DOHH2 (cell line): ENCODE measurements at regions not wholly inside any gene's neighbourhood (a gene's known extent, or its start where the extent isn't known, plus 50 kb on each side); places are given as distances from the start of the nearest gene placed in this dataset.

ENCODE experiments used
- H3F3A ChIP-seq: fragments of 200-600 bp; sonication (generic), shearing (Covaris generic); 2 replicates; pipeline ENCODE4 v1.6.0; 2016; ENCODE audit warnings: antibody characterized with exemption, mild to moderate bottlenecking; ENCODE audit not compliant: control insufficient read depth, insufficient read depth
- H3K27ac ChIP-seq: fragments of 200-600 bp; sonication (generic); 2 replicates; pipeline ENCODE4 v1.5.1; 2014; ENCODE audit warnings: low read depth, mild to moderate bottlenecking, low read length, moderate library complexity
- H3K27me3 ChIP-seq: fragments of 200-600 bp; sonication (generic); 2 replicates; pipeline ENCODE4 v1.6.1; 2014; ENCODE audit warnings: mild to moderate bottlenecking, low read length, mixed read lengths; ENCODE audit not compliant: control insufficient read depth
- H3K36me3 ChIP-seq: fragments of 200-600 bp; sonication (generic); 2 replicates; pipeline ENCODE4 v1.6.1; 2014; ENCODE audit warnings: mild to moderate bottlenecking, low read length, moderate library complexity, mixed read lengths; ENCODE audit not compliant: control insufficient read depth
- H3K4me1 ChIP-seq: fragments of 200-600 bp; sonication (generic); 2 replicates; pipeline ENCODE4 v1.6.1; 2014; ENCODE audit warnings: mild to moderate bottlenecking, low read length, mixed read lengths; ENCODE audit not compliant: control insufficient read depth
- H3K4me2 ChIP-seq: fragments of 200-600 bp; sonication (generic); 2 replicates; pipeline ENCODE4 v1.6.0; 2014; ENCODE audit warnings: mild to moderate bottlenecking, low read length, moderate library complexity
- H3K4me3 ChIP-seq: fragments of 200-600 bp; sonication (generic); 2 replicates; pipeline ENCODE4 v1.5.1; 2014; ENCODE audit warnings: mild to moderate bottlenecking, low read length, mixed read lengths
- H3K79me2 ChIP-seq: fragments of 200-600 bp; sonication (generic); 2 replicates; pipeline ENCODE4 v1.6.1; 2014; ENCODE audit warnings: mild to moderate bottlenecking, low read length, mixed read lengths; ENCODE audit not compliant: control insufficient read depth
- H3K9me2 ChIP-seq: fragments of 200-600 bp; sonication (generic); replicated peaks from 2 replicates; pipeline ENCODE4 v1.6.1; 2014; ENCODE audit warnings: mild to moderate bottlenecking, low read length, mixed read lengths; ENCODE audit not compliant: control insufficient read depth
- H3K9me3 ChIP-seq: fragments of 200-600 bp; sonication (generic); 2 replicates; pipeline ENCODE4 v1.6.1; 2014; ENCODE audit warnings: antibody characterized with exemption, low read length, mixed read lengths; ENCODE audit not compliant: control insufficient read depth, insufficient read depth
- H4K20me1 ChIP-seq: fragments of 200-600 bp; sonication (generic); 2 replicates; pipeline ENCODE4 v1.6.0; 2014; ENCODE audit warnings: low read depth, mild to moderate bottlenecking, antibody characterized with exemption, low read length, moderate library complexity; ENCODE audit not compliant: control insufficient read depth, insufficient read depth
- EZH2phosphoT487 ChIP-seq: fragments of 200-600 bp; sonication (generic); IDR thresholded peaks from 2 replicates; pipeline ENCODE4 v1.6.1; 2017; ENCODE audit warnings: borderline replicate concordance, mild to moderate bottlenecking, antibody characterized with exemption, low read length, moderate library complexity, mixed read lengths
- TF ChIP-seq, protein P1 (sequence below): fragments of 200-600 bp; sonication (generic); IDR thresholded peaks from one replicate; pipeline ENCODE4 v1.5.1; 2014; ENCODE audit warnings: antibody characterized with exemption, mild to moderate bottlenecking, low read depth, low read length; ENCODE audit not compliant: poor library complexity, severe bottlenecking

- H3K9me3 ChIP-seq: 0 out of 2 replicates have a peak, but pooled peaks cover 2% of the 10 kb centered on the region
- TF ChIP-seq, protein P1, sequence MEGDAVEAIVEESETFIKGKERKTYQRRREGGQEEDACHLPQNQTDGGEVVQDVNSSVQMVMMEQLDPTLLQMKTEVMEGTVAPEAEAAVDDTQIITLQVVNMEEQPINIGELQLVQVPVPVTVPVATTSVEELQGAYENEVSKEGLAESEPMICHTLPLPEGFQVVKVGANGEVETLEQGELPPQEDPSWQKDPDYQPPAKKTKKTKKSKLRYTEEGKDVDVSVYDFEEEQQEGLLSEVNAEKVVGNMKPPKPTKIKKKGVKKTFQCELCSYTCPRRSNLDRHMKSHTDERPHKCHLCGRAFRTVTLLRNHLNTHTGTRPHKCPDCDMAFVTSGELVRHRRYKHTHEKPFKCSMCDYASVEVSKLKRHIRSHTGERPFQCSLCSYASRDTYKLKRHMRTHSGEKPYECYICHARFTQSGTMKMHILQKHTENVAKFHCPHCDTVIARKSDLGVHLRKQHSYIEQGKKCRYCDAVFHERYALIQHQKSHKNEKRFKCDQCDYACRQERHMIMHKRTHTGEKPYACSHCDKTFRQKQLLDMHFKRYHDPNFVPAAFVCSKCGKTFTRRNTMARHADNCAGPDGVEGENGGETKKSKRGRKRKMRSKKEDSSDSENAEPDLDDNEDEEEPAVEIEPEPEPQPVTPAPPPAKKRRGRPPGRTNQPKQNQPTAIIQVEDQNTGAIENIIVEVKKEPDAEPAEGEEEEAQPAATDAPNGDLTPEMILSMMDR: no peak
- TF ChIP-seq EZH2phosphoT487: no peak
- no peak overlapping the region for H3K4me3 ChIP-seq
- no peak overlapping the region for H3K4me2 ChIP-seq
- H3K79me2 ChIP-seq: no peaks in the 10 kb centered on the region
- H3K27ac ChIP-seq: no peak overlapping the region
- H3K36me3 ChIP-seq: no peaks in the 10 kb centered on the region
- H4K20me1 ChIP-seq: no peaks in the 10 kb centered on the region
- H3F3A ChIP-seq: no peaks in the 10 kb centered on the region
- no peaks in the 10 kb centered on the region for H3K9me2 ChIP-seq
- peaks cover 14% of the 10 kb centered on the region; the same call in 1 of the 2 replicates for H3K27me3 ChIP-seq
- H3K4me1 ChIP-seq: no peaks in the 10 kb centered on the region
These were observed 69.6 kb upstream of the RASGRF1 start for GRCh38 chr15:79160211-79160610.

GRCh38 chr15:79157631-79158592 lies 67.3 kb upstream of the RASGRF1 start:
- no peaks in the 10 kb centered on the region for H3K36me3 ChIP-seq
- no peaks in the 10 kb centered on the region for H3K9me2 ChIP-seq
- H3K4me2 ChIP-seq: no peak overlapping the region
- no peak overlapping the region for H3K27ac ChIP-seq
- TF ChIP-seq, protein P1: no peak
- no peak for TF ChIP-seq EZH2phosphoT487
- H3K4me3 ChIP-seq: no peak overlapping the region
- no peaks in the 10 kb centered on the region for H3K79me2 ChIP-seq
- H3K9me3 ChIP-seq: no peaks in the 10 kb centered on the region
- H3K4me1 ChIP-seq: no peaks in the 10 kb centered on the region
- H3K27me3 ChIP-seq: peaks cover 18% of the 10 kb centered on the region; the same call in 1 of the 2 replicates
- H4K20me1 ChIP-seq: no peaks in the 10 kb centered on the region
- no peaks in the 10 kb centered on the region for H3F3A ChIP-seq

GRCh38 chr15:79156704-79157375 lies 66.3 kb upstream of the RASGRF1 start:
- Histone ChIP-seq H3K9me2 (no peaks in the 10 kb centered on the region), H3K27ac (no peak overlapping the region), H3K36me3 (no peaks in the 10 kb centered on the region), H3K4me3 (no peak overlapping the region), H3K4me2 (no peak overlapping the region), H3F3A (no peaks in the 10 kb centered on the region), H3K9me3 (no peaks in the 10 kb centered on the region), H3K79me2 (no peaks in the 10 kb centered on the region), H3K4me1 (no peaks in the 10 kb centered on the region), H3K27me3 (peaks cover 14% of the 10 kb centered on the region), H4K20me1 (no peaks in the 10 kb centered on the region)
- no peak for TF ChIP-seq EZH2phosphoT487
- TF ChIP-seq, protein P1: no peak
